H1 (cell line): ENCODE measurements at regions not wholly inside any gene's neighbourhood (a gene's known extent, or its start where the extent isn't known, plus 50 kb on each side); places are given as distances from the start of the nearest gene placed in this dataset.

ENCODE experiments used
- CBX8 ChIP-seq: fragments of 300-800, 300-1000 bp; sonication (generic); IDR thresholded peaks from 2 replicates; pipeline ENCODE4 v1.7.1; 2016; ENCODE audit warnings: low read depth, low read length, borderline replicate concordance
- CHD7 ChIP-seq: fragments of 300-600 bp; sonication (generic); IDR thresholded peaks from 2 replicates; pipeline ENCODE4 v1.7.1; 2012; ENCODE audit warnings: low read length, moderate library complexity, mild to moderate bottlenecking, inconsistent platforms; ENCODE audit not compliant: insufficient replicate concordance
- CTCF ChIP-seq, 3 experiments: IDR thresholded peaks; 1 replicate in 2 of 3; 2 replicates in 1 of 3; pipeline versions ENCODE4 v1.5.1 to v1.6.1; 2011; ENCODE audit warnings: low read length in 3 of 3, mild to moderate bottlenecking in 3 of 3, inconsistent platforms in 2 of 3, low read depth in 1 of 3, moderate library complexity in 1 of 3; ENCODE audit not compliant: insufficient read depth in 1 of 3; ENCODE audit errors: control extremely low read depth in 1 of 3
- FOSL1 ChIP-seq: IDR thresholded peaks from 2 replicates; pipeline ENCODE4 v1.6.1; 2011; ENCODE audit warnings: mild to moderate bottlenecking, low read depth, low read length, moderate library complexity; ENCODE audit not compliant: insufficient read depth
- KDM5A ChIP-seq: fragments of 200-600 bp; IDR thresholded peaks from 2 replicates; pipeline ENCODE4 v1.7.1; 2012; ENCODE audit warnings: mild to moderate bottlenecking, low read length, inconsistent platforms, mixed read lengths
- MAFK ChIP-seq: IDR thresholded peaks from 2 replicates; pipeline ENCODE4 v1.6.1; 2012; ENCODE audit warnings: low read depth, mild to moderate bottlenecking, improper control_type of control experiment, low read length
- POU5F1 ChIP-seq: IDR thresholded peaks from 2 replicates; pipeline ENCODE4 v1.6.1; 2011; ENCODE audit warnings: low read depth, mild to moderate bottlenecking, low read length, moderate library complexity

- TF ChIP-seq CHD7 (no peak), KDM5A (no peak), CBX8 (no peak), MAFK (no peak), FOSL1 (no peak), POU5F1 (no peak), CTCF (IDR thresholded peaks at IDR 0.05; ENCODE audit: control extremely low read depth in 1 of 3, insufficient read depth in 1 of 3, low read depth in 1 of 3, low read length in 3 of 3) (no peak)
Observed at GRCh38 chr3:159662549-159662948, 326.1 kb upstream of the IL12A start (continued).
